HepG2 (cell line): ENCODE measurements at regions not wholly inside any gene's neighbourhood (a gene's known extent, or its start where the extent isn't known, plus 50 kb on each side); places are given as distances from the start of the nearest gene placed in this dataset.

Source experiments
- ATAC-seq: fragments of 200-7000 bp; cut with Tn5 transposase; 3 replicates; pipeline ENCODE4 v1.9.1; 2020; ENCODE audit warnings: mild to moderate bottlenecking, moderate library complexity
- BruUV-seq: library from RNA; stranded (reverse); fragments of 400-500 nt; replicated peaks from 2 replicates; lab custom pipeline; 2021; lab: Mats Ljungman, UMichigan
- CTCF ChIA-PET: fragments of 300-600 bp; formaldehyde crosslinking; extraction: SDS; loops from one replicate; lab custom pipeline; 2021; ENCODE audit warnings: low total read pairs, inconsistent platforms, low intra/inter-chr PET ratio; lab: Yijun Ruan, JAX
- POLR2A ChIA-PET: fragments of 350-600 bp; sonication (Branson Sonifier 250); formaldehyde crosslinking; loops from one replicate; lab custom pipeline; 2020; ENCODE audit warnings: antibody characterized with exemption, inconsistent platforms; lab: Yijun Ruan, JAX
- DNase-seq: peaks from one replicate; pipeline ENCODE4 v3.0.0-alpha.2; 2015; ENCODE audit warnings: low spot score
- FAIRE-seq: peaks from 3 replicates; lab custom pipeline; 2011; peaks lifted over from hg19 to GRCh38; lab: Jason Lieb, UNC
- H2AFZ ChIP-seq: one replicate; pipeline ENCODE4 v1.6.1; 2011; ENCODE audit warnings: low read length, inconsistent platforms
- H3K27ac ChIP-seq: fragments of 300-600 bp; 3 replicates; pipeline ENCODE4 v1.8.0; 2011; ENCODE audit warnings: mixed run types, mild to moderate bottlenecking, mixed read lengths, low read length, inconsistent platforms; ENCODE audit not compliant: insufficient read depth; ENCODE audit errors: extremely low read length
- H3K27me3 ChIP-seq, 2 experiments: fragments of 200-600 bp in 1 of 2; 2 replicates in 1 of 2; 3 replicates in 1 of 2; pipeline versions ENCODE4 v1.6.0 to v1.8.0; 2011; ENCODE audit warnings: low read length in 2 of 2, mild to moderate bottlenecking in 2 of 2, moderate library complexity in 2 of 2, inconsistent platforms in 1 of 2; ENCODE audit not compliant: insufficient read depth in 2 of 2, control insufficient read depth in 1 of 2
- H3K36me3 ChIP-seq, 2 experiments: fragments of 200-600 bp in 1 of 2; replicated peaks in 1 of 2; 2 replicates in 1 of 2; 3 replicates in 1 of 2; pipeline versions ENCODE4 v1.5.1 to v1.8.0; 2011; ENCODE audit warnings: low read length in 2 of 2, inconsistent platforms in 1 of 2; ENCODE audit not compliant: insufficient read depth in 2 of 2, control insufficient read depth in 1 of 2
- H3K4me1 ChIP-seq: 2 replicates; pipeline ENCODE4 v1.5.1; 2012; ENCODE audit warnings: low read length, inconsistent platforms; ENCODE audit not compliant: insufficient read depth
- H3K4me2 ChIP-seq: 2 replicates; pipeline ENCODE4 v1.6.0; 2011; ENCODE audit warnings: low read depth, low read length, inconsistent platforms
- H3K4me3 ChIP-seq, 3 experiments: fragments of 200-600 bp in 1 of 3; sonication (generic), shearing (Covaris generic) in 1 of 3; replicated peaks in 1 of 3; 2 replicates each; pipeline ENCODE4 v1.5.1; 2011 to 2016; ENCODE audit warnings: low read length in 3 of 3, inconsistent platforms in 2 of 3, low read depth in 2 of 3, mild to moderate bottlenecking in 2 of 3, control low read depth in 1 of 3, mixed read lengths in 1 of 3; ENCODE audit not compliant: insufficient read depth in 1 of 3
- H3K79me2 ChIP-seq: one replicate; pipeline ENCODE4 v1.6.1; 2011; ENCODE audit warnings: low read length, inconsistent platforms; ENCODE audit not compliant: insufficient read depth
- H3K9ac ChIP-seq: 2 replicates; pipeline ENCODE4 v1.6.0; 2011; ENCODE audit warnings: mild to moderate bottlenecking, low read depth, low read length, inconsistent platforms; ENCODE audit not compliant: insufficient read depth
- H3K9me3 ChIP-seq: 2 replicates; pipeline ENCODE4 v1.5.1; 2012; ENCODE audit warnings: mild to moderate bottlenecking, low read length
- H4K20me1 ChIP-seq: 2 replicates; pipeline ENCODE4 v1.6.0; 2011; ENCODE audit warnings: inconsistent platforms, mild to moderate bottlenecking, low read length, moderate library complexity; ENCODE audit not compliant: insufficient read depth
- FOXP1 ChIP-seq, 2 experiments: fragments of 450-650 bp in 1 of 2; IDR thresholded peaks; 2 replicates each; pipeline ENCODE4 v1.6.1; 2017 to 2018; ENCODE audit warnings: antibody characterized with exemption in 1 of 2
- HHEX ChIP-seq: IDR thresholded peaks from 2 replicates; pipeline ENCODE4 v1.6.1; 2016; ENCODE audit warnings: control low read depth
- KLF11 ChIP-seq: IDR thresholded peaks from 2 replicates; pipeline ENCODE4 v1.6.1; 2016; ENCODE audit warnings: missing compliant biosample characterization
- MAFK ChIP-seq, 2 experiments: IDR thresholded peaks in 1 of 2; conservative IDR thresholded peaks in 1 of 2; 2 replicates each; pipeline ENCODE4 v1.6.1; 2011; ENCODE audit warnings: improper control_type of control experiment in 2 of 2, low read length in 2 of 2
- PHB2 ChIP-seq: fragments of 450-650 bp; IDR thresholded peaks from 2 replicates; pipeline ENCODE4 v1.6.1; 2018; ENCODE audit not compliant: partially characterized antibody
- PHF20 ChIP-seq: sonication (generic); formaldehyde crosslinking; IDR thresholded peaks from 2 replicates; pipeline ENCODE4 v1.5.0; 2020; ENCODE audit warnings: mild to moderate bottlenecking, missing genetic modification reagents
- SMYD3 ChIP-seq: sonication (generic); formaldehyde crosslinking; IDR thresholded peaks from 2 replicates; pipeline ENCODE4 v1.8.1; 2023; ENCODE audit warnings: mild to moderate bottlenecking, missing genetic modification reagents
- SP1 ChIP-seq, 2 experiments: fragments of 450-650 bp in 1 of 2; sonication (generic) in 1 of 2; formaldehyde crosslinking in 1 of 2; IDR thresholded peaks; 2 replicates each; pipeline versions ENCODE4 v1.4.0 to v1.6.1; 2016 to 2020; ENCODE audit warnings: missing genetic modification reagents in 1 of 2
- SPEN ChIP-seq: sonication (generic); formaldehyde crosslinking; IDR thresholded peaks from 2 replicates; pipeline ENCODE4 v1.5.1; 2020; ENCODE audit warnings: low read depth, mild to moderate bottlenecking, missing genetic modification reagents
- ZBTB38 ChIP-seq: sonication (generic); formaldehyde crosslinking; IDR thresholded peaks from 2 replicates; pipeline ENCODE4 v1.5.1; 2020; ENCODE audit warnings: mild to moderate bottlenecking, missing genetic modification reagents
- ZFP37 ChIP-seq: sonication (generic); formaldehyde crosslinking; IDR thresholded peaks from 2 replicates; pipeline ENCODE4 v1.4.0; 2020; ENCODE audit warnings: missing genetic modification reagents, borderline replicate concordance
- ZFP82 ChIP-seq: sonication (generic); formaldehyde crosslinking; IDR thresholded peaks from 2 replicates; pipeline ENCODE4 v1.5.1; 2020; ENCODE audit warnings: mild to moderate bottlenecking, missing genetic modification reagents, borderline replicate concordance
- ZFX ChIP-seq: sonication (generic); formaldehyde crosslinking; IDR thresholded peaks from 2 replicates; pipeline ENCODE4 v1.4.0; 2020; ENCODE audit warnings: mild to moderate bottlenecking, low read depth, missing genetic modification reagents, moderate library complexity
- ZNF225 ChIP-seq: sonication (generic); formaldehyde crosslinking; IDR thresholded peaks from 2 replicates; pipeline ENCODE4 v1.4.0; 2020; ENCODE audit warnings: mild to moderate bottlenecking, missing genetic modification reagents
- WGBS: methylation state at CpG from one replicate; pipeline ENCODE4 v1.1.6; 2017; ENCODE audit warnings: low lambda C conversion rate; 5-methylcytosine and 5-hydroxymethylcytosine counted together
- in situ Hi-C: cut with HindIII; loops from 2 replicates; pipeline ENCODE4 v1.10.0; 2017; ENCODE audit warnings: low pct_unique_long_range_greater_than_20kb; ENCODE audit not compliant: extremely low pct_ligation_motif_present
- intact Hi-C: fragments of 100-400 bp; cut with micrococcal nuclease; formaldehyde crosslinking; loops from one replicate; pipeline ENCODE4 v1.10.0; 2022; ENCODE audit not compliant: unreplicated experiment
- TF ChIP-seq, protein P1 (sequence below): sonication (generic); formaldehyde crosslinking; IDR thresholded peaks from 2 replicates; pipeline ENCODE4 v1.9.0; 2021; ENCODE audit warnings: mild to moderate bottlenecking, missing genetic modification reagents
- TF ChIP-seq, protein P2 (sequence below): sonication (generic); formaldehyde crosslinking; IDR thresholded peaks from 2 replicates; pipeline ENCODE4 v1.8.1; 2023; ENCODE audit warnings: mild to moderate bottlenecking, missing genetic modification reagents

DNA sequence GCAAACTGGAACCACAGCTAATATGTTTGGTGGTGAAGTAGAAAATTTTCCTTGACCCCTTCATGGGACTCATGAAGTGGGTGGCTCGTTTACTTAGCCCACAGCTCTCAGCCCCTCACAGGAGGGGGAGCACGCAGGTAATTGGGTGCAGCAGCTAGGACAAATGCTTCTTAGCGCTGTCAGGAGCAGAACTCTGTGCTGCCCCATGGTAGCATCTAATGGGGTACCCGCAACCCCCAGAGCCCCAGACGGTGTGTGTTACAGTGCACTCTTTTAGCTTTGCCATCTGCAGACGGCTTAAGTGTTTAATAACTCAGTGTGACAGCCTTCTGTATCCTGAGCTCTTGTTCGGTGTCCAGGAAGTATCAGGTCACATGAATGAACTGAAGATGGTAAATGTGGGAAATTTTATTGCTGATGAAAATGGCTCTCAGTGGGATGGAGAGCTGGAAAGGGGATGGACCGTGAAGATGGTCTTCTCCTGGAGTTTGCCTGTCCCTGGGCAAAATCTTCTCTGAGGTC is 189.6 kb upstream of the ZRANB2 start:
- H3K4me3 ChIP-seq = no peak overlapping the region

DNA sequence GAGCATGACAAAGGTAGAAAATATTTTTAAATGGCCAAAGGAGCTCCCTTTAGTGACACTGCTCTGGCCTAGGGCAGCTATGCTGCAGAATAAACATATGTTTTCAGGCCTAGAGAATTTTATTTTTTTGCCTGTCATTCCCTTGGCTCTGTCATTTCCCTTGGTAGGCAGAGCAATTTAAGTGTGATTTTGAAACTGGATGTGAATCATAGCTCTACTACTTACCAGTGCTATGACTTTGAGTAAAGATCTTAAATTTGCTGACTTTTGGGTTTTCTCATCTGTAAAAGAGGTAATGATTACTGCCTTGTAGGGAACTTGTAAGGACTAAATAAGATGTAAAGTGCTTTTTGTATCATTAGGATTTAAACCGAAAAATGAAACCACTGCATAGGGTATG is 189.0 kb upstream of the ZRANB2 start:
- Histone ChIP-seq H3K36me3 (no peaks in the 10 kb centered on the region), H3K4me3 (no peak overlapping the region), H3K27me3 (no peaks in the 10 kb centered on the region), H3K4me2 (no peak overlapping the region), H3K27ac (no peak overlapping the region), H3K9ac (no peak overlapping the region), H3K79me2 (no peaks in the 10 kb centered on the region), H3K9me3 (peaks cover 61% of the 10 kb centered on the region), H3K4me1 (no peaks in the 10 kb centered on the region), H4K20me1 (no peaks in the 10 kb centered on the region), H2AFZ (no peak overlapping the region)
- 0% methylated on average over 1 of the region's 1 CpG for WGBS
- DNase-seq (no peak), FAIRE-seq (no peak), ATAC-seq (no peak)
- POLR2A ChIA-PET = no interaction called here
- BruUV-seq = no TSS peak
- in situ Hi-C loops = no loop called here
- intact Hi-C loops = no loop called here
- CTCF ChIA-PET = no interaction called here
- TF ChIP-seq ZBTB38 (no peak), ZFP82 (CRISPR knock-in tag) (no peak), MAFK (conservative IDR thresholded peaks at IDR 0.05 in 1 of 2, IDR thresholded peaks at IDR 0.05 in 1 of 2; ENCODE audit: low read length in 2 of 2) (peak; percentile 28 to 40; a peak in 2 of 4 replicates), HHEX (CRISPR knock-in tag) (no peak), PHB2 (no peak)
- TF ChIP-seq, protein P1, sequence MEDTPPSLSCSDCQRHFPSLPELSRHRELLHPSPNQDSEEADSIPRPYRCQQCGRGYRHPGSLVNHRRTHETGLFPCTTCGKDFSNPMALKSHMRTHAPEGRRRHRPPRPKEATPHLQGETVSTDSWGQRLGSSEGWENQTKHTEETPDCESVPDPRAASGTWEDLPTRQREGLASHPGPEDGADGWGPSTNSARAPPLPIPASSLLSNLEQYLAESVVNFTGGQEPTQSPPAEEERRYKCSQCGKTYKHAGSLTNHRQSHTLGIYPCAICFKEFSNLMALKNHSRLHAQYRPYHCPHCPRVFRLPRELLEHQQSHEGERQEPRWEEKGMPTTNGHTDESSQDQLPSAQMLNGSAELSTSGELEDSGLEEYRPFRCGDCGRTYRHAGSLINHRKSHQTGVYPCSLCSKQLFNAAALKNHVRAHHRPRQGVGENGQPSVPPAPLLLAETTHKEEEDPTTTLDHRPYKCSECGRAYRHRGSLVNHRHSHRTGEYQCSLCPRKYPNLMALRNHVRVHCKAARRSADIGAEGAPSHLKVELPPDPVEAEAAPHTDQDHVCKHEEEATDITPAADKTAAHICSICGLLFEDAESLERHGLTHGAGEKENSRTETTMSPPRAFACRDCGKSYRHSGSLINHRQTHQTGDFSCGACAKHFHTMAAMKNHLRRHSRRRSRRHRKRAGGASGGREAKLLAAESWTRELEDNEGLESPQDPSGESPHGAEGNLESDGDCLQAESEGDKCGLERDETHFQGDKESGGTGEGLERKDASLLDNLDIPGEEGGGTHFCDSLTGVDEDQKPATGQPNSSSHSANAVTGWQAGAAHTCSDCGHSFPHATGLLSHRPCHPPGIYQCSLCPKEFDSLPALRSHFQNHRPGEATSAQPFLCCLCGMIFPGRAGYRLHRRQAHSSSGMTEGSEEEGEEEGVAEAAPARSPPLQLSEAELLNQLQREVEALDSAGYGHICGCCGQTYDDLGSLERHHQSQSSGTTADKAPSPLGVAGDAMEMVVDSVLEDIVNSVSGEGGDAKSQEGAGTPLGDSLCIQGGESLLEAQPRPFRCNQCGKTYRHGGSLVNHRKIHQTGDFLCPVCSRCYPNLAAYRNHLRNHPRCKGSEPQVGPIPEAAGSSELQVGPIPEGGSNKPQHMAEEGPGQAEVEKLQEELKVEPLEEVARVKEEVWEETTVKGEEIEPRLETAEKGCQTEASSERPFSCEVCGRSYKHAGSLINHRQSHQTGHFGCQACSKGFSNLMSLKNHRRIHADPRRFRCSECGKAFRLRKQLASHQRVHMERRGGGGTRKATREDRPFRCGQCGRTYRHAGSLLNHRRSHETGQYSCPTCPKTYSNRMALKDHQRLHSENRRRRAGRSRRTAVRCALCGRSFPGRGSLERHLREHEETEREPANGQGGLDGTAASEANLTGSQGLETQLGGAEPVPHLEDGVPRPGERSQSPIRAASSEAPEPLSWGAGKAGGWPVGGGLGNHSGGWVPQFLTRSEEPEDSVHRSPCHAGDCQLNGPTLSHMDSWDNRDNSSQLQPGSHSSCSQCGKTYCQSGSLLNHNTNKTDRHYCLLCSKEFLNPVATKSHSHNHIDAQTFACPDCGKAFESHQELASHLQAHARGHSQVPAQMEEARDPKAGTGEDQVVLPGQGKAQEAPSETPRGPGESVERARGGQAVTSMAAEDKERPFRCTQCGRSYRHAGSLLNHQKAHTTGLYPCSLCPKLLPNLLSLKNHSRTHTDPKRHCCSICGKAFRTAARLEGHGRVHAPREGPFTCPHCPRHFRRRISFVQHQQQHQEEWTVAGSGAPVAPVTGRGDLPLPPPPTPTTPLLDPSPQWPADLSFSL (CRISPR knock-in tag) = no peak

More for the DNA sequence above, 189.6 kb upstream of the ZRANB2 start:
- FAIRE-seq (no peak), DNase-seq (no peak), ATAC-seq (no peak)
- TF ChIP-seq ZFX (CRISPR knock-in tag) = no peak
- TF ChIP-seq SMYD3 (CRISPR knock-in tag) = no peak
- TF ChIP-seq ZNF225 = no peak
- no peak for TF ChIP-seq SP1 (IDR thresholded peaks at IDR 0.05)
- TF ChIP-seq SP1 (CRISPR knock-in tag; IDR thresholded peaks at IDR 0.05) = no peak
- TF ChIP-seq, protein P2, sequence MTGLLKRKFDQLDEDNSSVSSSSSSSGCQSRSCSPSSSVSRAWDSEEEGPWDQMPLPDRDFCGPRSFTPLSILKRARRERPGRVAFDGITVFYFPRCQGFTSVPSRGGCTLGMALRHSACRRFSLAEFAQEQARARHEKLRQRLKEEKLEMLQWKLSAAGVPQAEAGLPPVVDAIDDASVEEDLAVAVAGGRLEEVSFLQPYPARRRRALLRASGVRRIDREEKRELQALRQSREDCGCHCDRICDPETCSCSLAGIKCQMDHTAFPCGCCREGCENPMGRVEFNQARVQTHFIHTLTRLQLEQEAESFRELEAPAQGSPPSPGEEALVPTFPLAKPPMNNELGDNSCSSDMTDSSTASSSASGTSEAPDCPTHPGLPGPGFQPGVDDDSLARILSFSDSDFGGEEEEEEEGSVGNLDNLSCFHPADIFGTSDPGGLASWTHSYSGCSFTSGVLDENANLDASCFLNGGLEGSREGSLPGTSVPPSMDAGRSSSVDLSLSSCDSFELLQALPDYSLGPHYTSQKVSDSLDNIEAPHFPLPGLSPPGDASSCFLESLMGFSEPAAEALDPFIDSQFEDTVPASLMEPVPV (CRISPR knock-in tag) = no peak
- no peak for TF ChIP-seq ZFP37 (CRISPR knock-in tag)
- no peak for TF ChIP-seq KLF11 (CRISPR knock-in tag)
- no peak for TF ChIP-seq PHF20 (CRISPR knock-in tag)
- no peak for TF ChIP-seq FOXP1 (IDR thresholded peaks at IDR 0.05)
- no peak for TF ChIP-seq FOXP1 (CRISPR knock-in tag; IDR thresholded peaks at IDR 0.05)
- no peak for TF ChIP-seq SPEN (CRISPR knock-in tag)
- Histone ChIP-seq H3K4me1 (no peaks in the 10 kb centered on the region), H3K9me3 (peaks cover 63% of the 10 kb centered on the region), H3K4me2 (no peak overlapping the region), H3K27me3 (no peaks in the 10 kb centered on the region), H3K36me3 (no peaks in the 10 kb centered on the region), H3K79me2 (no peaks in the 10 kb centered on the region), H3K27ac (no peak overlapping the region), H2AFZ (no peak overlapping the region), H3K9ac (no peak overlapping the region), H4K20me1 (no peaks in the 10 kb centered on the region)
- 16% methylated on average over 7 of the region's 8 CpGs for WGBS
- POLR2A ChIA-PET = no interaction called here
- CTCF ChIA-PET = no interaction called here
- no TSS peak for BruUV-seq
- in situ Hi-C loops = no loop called here
- intact Hi-C loops = no loop called here
